ENCODE measurements at regions not wholly inside any gene's neighbourhood (a gene's known extent, or its start where the extent isn't known, plus 50 kb on each side); places are given as distances from the start of the nearest gene placed in this dataset.
"Not testable (repeated sequence)": the region's sequence is repeated elsewhere in the genome, so short reads cannot be mapped to it uniquely, and the experiment has no call there.

DNA sequence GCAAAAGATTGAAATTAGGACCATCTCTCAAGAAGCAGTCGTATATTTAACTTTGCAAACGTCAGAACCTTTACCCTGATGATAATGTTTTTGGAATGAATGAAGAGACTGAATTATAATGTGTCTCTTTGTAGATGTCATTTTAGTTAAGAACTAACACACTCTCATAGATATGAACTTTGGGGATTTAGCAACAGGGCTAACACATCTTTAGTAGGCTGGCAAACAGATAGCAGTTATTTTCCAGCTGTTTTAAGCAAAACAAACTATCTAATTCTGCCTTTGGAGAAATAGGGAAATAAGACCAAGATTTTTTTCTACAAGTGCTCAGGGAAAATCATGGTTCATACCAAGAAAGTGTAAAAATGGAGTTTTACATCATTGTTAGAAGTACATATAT, 469.7 kb downstream of the SPATA31D1 start:
- DNase-seq: no peak

GRCh38 chr9:82466616-82467260, 478.2 kb downstream of the SPATA31D1 start:
- no peak for DNase-seq

DNA sequence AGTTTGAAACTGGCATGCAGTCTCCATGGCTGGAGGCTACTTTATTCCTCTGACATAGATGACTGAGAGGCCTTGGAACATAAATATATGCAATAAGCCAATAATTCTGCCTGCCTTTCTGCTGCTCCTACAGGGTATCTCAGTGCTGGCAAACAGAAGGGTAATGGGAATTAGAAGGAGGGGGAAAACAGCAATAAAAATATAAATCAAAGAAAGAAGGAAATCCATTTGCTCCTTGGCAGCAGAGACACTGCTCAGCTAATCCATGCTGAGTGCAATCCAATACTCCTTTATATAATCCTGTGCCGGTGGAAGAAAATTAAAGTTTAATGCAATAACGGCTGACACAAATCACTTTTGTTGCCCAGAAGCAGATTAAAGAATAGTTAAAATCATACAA, 478.9 kb downstream of the SPATA31D1 start:
- no peak for DNase-seq

DNA sequence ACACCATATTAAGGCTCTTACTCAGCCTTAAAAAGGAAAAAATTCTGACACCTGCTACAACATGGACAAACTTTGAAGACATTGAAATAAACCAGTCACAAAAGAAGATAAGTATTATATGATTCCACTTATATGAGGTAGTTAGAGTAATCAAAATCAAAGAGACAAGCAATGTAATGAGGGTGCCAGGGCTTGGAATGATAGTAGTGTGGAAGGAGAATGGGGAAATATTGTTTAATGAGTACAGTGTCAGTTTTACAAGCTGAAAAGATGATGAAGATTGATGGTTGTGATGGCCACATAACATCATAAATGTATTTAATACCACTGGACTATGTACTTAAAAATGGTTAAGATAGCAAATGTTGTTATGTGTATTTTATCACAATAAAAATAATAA, 485.7 kb downstream of the SPATA31D1 start:
- no peak for DNase-seq

DNA sequence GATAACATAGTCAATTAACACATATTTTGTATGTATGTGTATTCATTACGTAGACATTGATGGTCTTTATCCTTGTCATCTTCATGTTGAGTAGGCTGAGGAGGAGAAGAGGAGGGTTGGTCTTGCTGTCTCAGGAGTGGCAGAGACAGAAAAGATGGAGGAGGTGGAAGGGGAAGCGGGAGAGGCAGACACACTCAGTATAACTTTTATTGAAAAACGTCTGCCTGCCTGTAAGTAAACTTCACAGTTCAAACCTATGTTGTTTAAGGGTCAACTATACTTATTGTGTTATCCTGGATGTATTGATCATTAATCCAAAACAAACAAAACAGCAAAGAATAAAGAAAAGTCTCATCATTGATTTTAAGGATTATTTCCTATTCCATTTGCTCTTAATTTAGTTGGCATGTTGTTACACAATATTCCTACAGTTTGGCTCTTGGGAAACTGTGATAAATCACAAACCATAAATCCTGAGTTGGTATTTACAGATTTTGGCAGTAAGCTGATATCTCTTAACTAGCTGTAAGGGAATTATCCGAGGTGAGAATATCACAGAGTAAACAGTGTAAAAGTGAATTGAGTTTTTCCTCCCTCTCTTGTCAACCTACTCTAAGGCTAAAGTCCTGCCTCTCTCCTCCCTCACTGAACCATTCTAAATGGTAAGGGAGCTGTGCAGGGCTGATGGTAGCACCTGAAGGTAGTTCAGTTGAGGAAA, 487.2 kb downstream of the SPATA31D1 start:
- DNase-seq: no peak

- DNase-seq: no peak
Observed at GRCh38 chr9:82480921-82481320, 492.3 kb downstream of the SPATA31D1 start.

DNA sequence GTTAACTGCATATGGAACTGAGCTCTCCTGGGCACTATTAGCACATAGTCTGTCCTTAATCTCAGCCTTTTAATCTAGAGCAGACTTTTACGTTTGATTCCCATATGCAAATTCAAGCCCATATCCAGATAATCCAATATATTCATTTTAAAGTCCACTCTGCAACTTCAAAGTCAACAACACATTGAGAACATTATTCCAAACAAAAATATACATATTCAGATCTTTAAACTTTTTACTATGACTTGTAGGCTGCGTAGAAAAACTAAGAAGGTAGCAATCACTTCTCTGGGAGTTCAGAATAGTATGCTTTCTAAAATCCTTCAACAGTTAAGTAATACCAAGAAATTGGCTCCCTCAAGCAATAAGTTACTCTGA, 499.4 kb downstream of the SPATA31D1 start:
- no peak for DNase-seq

GRCh38 chr9:82488313-82489200, 500.0 kb downstream of the SPATA31D1 start:
- DNase-seq: peak; percentile 83

DNA sequence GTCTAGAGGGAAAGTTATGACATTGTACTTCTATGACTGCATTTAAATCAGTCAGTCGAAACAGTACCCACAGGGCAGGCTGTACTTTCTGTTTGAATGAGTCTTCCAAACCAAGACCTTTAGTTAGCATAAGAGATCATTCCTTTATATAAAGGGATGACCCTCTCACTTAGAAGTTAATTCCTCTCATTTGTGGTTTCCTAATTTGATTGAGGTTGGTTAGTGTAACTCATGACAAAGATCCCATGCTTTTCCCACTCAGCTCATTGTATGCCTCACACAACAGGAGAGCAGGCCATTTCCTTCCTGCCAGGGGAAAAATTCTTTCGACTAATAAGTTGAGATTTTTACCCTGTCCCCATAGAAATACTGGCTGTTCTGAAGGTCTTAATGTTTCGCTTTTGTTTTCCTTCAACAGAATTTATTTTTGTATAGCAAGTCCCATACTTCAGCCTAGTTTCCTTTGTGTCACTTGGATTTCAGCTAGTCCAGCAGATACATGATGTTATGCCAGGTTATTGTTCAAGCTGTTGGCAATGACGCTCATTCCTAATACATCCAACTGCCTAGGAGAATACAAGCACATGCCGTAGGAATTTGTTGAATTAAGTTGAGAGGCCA, 500.7 kb downstream of the SPATA31D1 start:
- DNase-seq: no peak

- no peak for DNase-seq
Observed at GRCh38 chr9:82490019-82490499, 501.5 kb downstream of the SPATA31D1 start.

DNA sequence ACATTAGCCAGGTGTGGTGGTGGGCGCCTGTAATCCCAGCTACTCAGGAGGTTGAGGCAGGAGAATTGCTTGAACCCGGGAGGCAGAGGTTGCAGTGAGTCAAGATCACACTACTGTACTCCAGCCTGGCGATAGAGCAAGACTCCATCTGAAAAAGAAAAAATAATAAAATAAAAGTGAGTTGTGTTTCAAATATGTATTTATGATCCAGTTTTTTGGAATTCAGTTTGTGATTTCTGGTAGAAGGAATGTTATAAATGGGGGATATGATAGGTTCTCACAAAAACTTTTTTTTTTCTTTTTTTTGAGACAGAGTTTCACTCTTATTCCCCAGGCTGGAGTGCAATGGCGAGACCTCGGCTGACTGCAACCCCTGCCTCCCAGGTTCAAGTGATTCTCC, 502.2 kb downstream of the SPATA31D1 start:
- DNase-seq: not testable (repeated sequence)

GRCh38 chr9:82491604-82492003, 503.0 kb downstream of the SPATA31D1 start:
- no peak for DNase-seq

GRCh38 chr9:82492274-82492673, 503.7 kb downstream of the SPATA31D1 start:
- DNase-seq: no peak

GRCh38 chr9:82495884-82496777, 507.6 kb downstream of the SPATA31D1 start:
- no peak for DNase-seq

- no peak for DNase-seq
Observed at GRCh38 chr9:82498541-82499317, 510.2 kb downstream of the SPATA31D1 start.

DNA sequence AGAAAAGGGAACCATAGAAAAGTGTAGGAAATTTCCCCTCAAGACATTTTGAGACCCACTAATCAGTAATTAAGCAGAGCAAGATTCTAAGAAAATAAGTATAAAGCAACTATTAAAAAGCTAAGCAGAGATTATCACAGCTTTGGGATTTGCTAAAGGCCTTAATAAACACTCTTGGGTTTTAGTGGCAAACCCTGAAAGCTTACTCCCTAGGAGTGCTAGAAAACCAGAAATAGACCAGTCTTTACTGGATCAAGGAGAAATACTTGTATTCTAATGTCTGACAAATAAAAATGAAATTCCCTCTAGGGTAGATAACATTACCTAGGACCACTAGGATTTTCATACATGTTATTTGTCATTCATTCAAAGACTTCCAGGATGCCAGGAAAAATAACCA, 510.8 kb downstream of the SPATA31D1 start:
- DNase-seq: no peak

GRCh38 chr9:82504620-82505019, 516.0 kb downstream of the SPATA31D1 start:
- DNase-seq: no peak

- DNase-seq: no peak
Observed at GRCh38 chr9:82511626-82512025, 523.1 kb downstream of the SPATA31D1 start.

DNA sequence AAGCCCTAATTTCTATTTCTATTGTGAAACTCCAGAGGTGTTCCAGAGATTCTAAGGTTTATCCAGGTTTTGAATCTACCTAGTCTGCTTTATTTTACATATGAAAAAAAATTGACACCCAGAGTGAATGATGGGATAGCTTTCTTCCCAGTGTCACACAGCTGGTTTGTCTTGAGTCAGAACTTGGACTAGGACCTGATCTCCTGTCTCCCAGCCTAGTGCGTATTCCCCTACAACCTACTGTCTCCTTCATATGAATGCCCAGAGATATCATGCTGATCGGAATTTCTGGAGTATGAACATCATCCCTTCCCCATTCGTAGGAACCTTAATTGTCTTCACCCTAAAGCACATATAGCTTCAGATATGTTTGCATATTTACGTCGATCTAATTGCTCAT, 524.2 kb downstream of the SPATA31D1 start:
- no peak for DNase-seq

- DNase-seq: no peak
Observed at GRCh38 chr9:82513242-82513751, 524.7 kb downstream of the SPATA31D1 start.

All from NCI-H2081 treated with DMSO at 0.1 percent for 48 hours (cell line).